Stomach (tissue), 4 donors: ENCODE measurements at regions not wholly inside any gene's neighbourhood (a gene's known extent, or its start where the extent isn't known, plus 50 kb on each side); places are given as distances from the start of the nearest gene placed in this dataset.

Source experiments
- EP300 ChIP-seq: sonication (generic); formaldehyde crosslinking; IDR thresholded peaks from one replicate; pipeline ENCODE4 v1.6.1; 2017; ENCODE audit warnings: antibody characterized with exemption
- POLR2AphosphoS5 ChIP-seq, 3 donors: sonication (generic); formaldehyde crosslinking; IDR thresholded peaks; one replicate each; pipeline ENCODE4 v1.6.1; 2016; ENCODE audit warnings: antibody characterized with exemption in 3 of 3
- TF ChIP-seq, protein P1 (sequence below), 7 experiments: fragments of 450-650 bp in 4 of 7; fragments of 200-600 bp in 3 of 7; sonication (generic) in 3 of 7; IDR thresholded peaks; one replicate each; pipeline ENCODE4 v1.5.1; 2016 to 2019; ENCODE audit warnings: antibody characterized with exemption in 7 of 7, control low read depth in 2 of 7, mild to moderate bottlenecking in 1 of 7

DNA sequence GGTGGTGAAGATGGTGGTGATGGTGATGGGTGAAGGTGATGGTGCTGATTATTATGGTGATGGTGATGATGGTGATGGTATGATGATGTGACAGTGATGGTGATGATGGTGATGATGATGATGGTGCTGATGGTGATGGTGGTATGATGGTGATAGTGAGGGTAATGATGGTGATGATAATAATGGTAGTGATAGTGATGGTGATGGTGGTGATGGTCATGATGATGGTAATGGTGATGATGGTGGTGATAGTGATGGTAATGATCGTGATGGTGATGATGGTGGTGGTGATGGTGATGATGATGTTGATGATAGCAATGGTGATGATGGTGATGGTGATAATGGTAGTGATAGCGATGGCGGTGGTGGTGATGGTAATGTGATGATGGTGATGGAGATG is 197.9 kb upstream of the ALG10B start:
- TF ChIP-seq, protein P1, sequence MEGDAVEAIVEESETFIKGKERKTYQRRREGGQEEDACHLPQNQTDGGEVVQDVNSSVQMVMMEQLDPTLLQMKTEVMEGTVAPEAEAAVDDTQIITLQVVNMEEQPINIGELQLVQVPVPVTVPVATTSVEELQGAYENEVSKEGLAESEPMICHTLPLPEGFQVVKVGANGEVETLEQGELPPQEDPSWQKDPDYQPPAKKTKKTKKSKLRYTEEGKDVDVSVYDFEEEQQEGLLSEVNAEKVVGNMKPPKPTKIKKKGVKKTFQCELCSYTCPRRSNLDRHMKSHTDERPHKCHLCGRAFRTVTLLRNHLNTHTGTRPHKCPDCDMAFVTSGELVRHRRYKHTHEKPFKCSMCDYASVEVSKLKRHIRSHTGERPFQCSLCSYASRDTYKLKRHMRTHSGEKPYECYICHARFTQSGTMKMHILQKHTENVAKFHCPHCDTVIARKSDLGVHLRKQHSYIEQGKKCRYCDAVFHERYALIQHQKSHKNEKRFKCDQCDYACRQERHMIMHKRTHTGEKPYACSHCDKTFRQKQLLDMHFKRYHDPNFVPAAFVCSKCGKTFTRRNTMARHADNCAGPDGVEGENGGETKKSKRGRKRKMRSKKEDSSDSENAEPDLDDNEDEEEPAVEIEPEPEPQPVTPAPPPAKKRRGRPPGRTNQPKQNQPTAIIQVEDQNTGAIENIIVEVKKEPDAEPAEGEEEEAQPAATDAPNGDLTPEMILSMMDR (IDR thresholded peaks at IDR 0.05), result no peak
- TF ChIP-seq EP300, result no peak
- no peak for TF ChIP-seq POLR2AphosphoS5 (IDR thresholded peaks at IDR 0.05)
